Keratinocyte (primary cell): ENCODE measurements at regions not wholly inside any gene's neighbourhood (a gene's known extent, or its start where the extent isn't known, plus 50 kb on each side); places are given as distances from the start of the nearest gene placed in this dataset.

Experiments
- DNase-seq: peaks from one replicate; pipeline ENCODE4 v3.0.0-alpha.2; 2011; ENCODE audit warnings: low read depth, missing footprints, low spot score
- FAIRE-seq: peaks from 2 replicates; lab custom pipeline; 2011; peaks lifted over from hg19 to GRCh38; lab: Jason Lieb, UNC
- H2AFZ ChIP-seq: 2 replicates; pipeline ENCODE4 v1.6.0; 2012; ENCODE audit warnings: low read length, control low read depth, inconsistent platforms; ENCODE audit not compliant: control insufficient read depth
- H3K27ac ChIP-seq: 2 replicates; pipeline ENCODE4 v1.5.1; 2011; ENCODE audit warnings: low read length; ENCODE audit not compliant: control insufficient read depth, insufficient read depth
- H3K27me3 ChIP-seq: 3 replicates; pipeline ENCODE4 v1.6.0; 2011; ENCODE audit warnings: low read length; ENCODE audit not compliant: control insufficient read depth, insufficient read depth; ENCODE audit errors: extremely low read depth
- H3K36me3 ChIP-seq, 2 experiments: 2 replicates in 1 of 2; 3 replicates in 1 of 2; pipeline ENCODE4 v1.5.1; 2011; ENCODE audit warnings: low read length in 2 of 2, mild to moderate bottlenecking in 1 of 2; ENCODE audit not compliant: control insufficient read depth in 2 of 2, insufficient read depth in 2 of 2; ENCODE audit errors: extremely low read depth in 1 of 2
- H3K4me1 ChIP-seq: 3 replicates; pipeline ENCODE4 v1.5.1; 2011; ENCODE audit warnings: low read length; ENCODE audit not compliant: control insufficient read depth, insufficient read depth; ENCODE audit errors: extremely low read depth
- H3K4me2 ChIP-seq: 3 replicates; pipeline ENCODE4 v1.6.0; 2011; ENCODE audit warnings: low read depth, low read length; ENCODE audit not compliant: control insufficient read depth, insufficient read depth; ENCODE audit errors: extremely low read depth
- H3K4me3 ChIP-seq, 3 experiments: fragments of 200-600 bp in 1 of 3; sonication (generic) in 1 of 3; 2 replicates in 2 of 3; 3 replicates in 1 of 3; pipeline ENCODE4 v1.5.1; 2011 to 2016; ENCODE audit warnings: low read length in 3 of 3, mild to moderate bottlenecking in 3 of 3, control low read depth in 2 of 3, inconsistent platforms in 1 of 3, low read depth in 1 of 3, mixed read lengths in 1 of 3, mixed run types in 1 of 3, moderate library complexity in 1 of 3; ENCODE audit not compliant: control insufficient read depth in 2 of 3, insufficient read depth in 2 of 3; ENCODE audit errors: extremely low read depth in 1 of 3
- H3K79me2 ChIP-seq: 2 replicates; pipeline ENCODE4 v1.6.0; 2012; ENCODE audit warnings: low read length; ENCODE audit not compliant: control insufficient read depth, insufficient read depth
- H3K9ac ChIP-seq: 3 replicates; pipeline ENCODE4 v1.6.0; 2011; ENCODE audit warnings: low read length; ENCODE audit not compliant: control insufficient read depth, insufficient read depth; ENCODE audit errors: extremely low read depth
- H3K9me1 ChIP-seq: 3 replicates; pipeline ENCODE4 v1.6.0; 2011; ENCODE audit warnings: low read length; ENCODE audit not compliant: control insufficient read depth, insufficient read depth; ENCODE audit errors: extremely low read depth
- H3K9me3 ChIP-seq: 2 replicates; pipeline ENCODE4 v1.5.1; 2012; ENCODE audit warnings: low read depth, low read length; ENCODE audit not compliant: control insufficient read depth
- H4K20me1 ChIP-seq: 3 replicates; pipeline ENCODE4 v1.6.0; 2011; ENCODE audit warnings: low read length; ENCODE audit not compliant: control insufficient read depth, insufficient read depth; ENCODE audit errors: extremely low read depth
- EZH2 ChIP-seq: IDR thresholded peaks from one replicate; pipeline ENCODE4 v1.6.1; 2012; ENCODE audit warnings: inconsistent platforms, mild to moderate bottlenecking, low read length, moderate library complexity
- dilution Hi-C: fragments of 300-500 bp; cut with MboI; formaldehyde crosslinking; loops from one replicate; pipeline ENCODE4 v1.7.0; 2020; ENCODE audit warnings: low sequenced_read_pairs; ENCODE audit not compliant: extremely low pct_ligation_motif_present
- TF ChIP-seq, protein P1 (sequence below), 3 experiments: IDR thresholded peaks in 1 of 3; conservative IDR thresholded peaks in 1 of 3; optimal IDR thresholded peaks in 1 of 3; 2 replicates in 2 of 3; 3 replicates in 1 of 3; pipeline versions ENCODE3 to v1.5.1; 2011; ENCODE audit warnings: low read length in 3 of 3, mild to moderate bottlenecking in 3 of 3, moderate library complexity in 2 of 3, control low read depth in 1 of 3, inconsistent platforms in 1 of 3; ENCODE audit not compliant: insufficient read depth in 2 of 3; ENCODE audit errors: extremely low read depth in 1 of 3

DNA sequence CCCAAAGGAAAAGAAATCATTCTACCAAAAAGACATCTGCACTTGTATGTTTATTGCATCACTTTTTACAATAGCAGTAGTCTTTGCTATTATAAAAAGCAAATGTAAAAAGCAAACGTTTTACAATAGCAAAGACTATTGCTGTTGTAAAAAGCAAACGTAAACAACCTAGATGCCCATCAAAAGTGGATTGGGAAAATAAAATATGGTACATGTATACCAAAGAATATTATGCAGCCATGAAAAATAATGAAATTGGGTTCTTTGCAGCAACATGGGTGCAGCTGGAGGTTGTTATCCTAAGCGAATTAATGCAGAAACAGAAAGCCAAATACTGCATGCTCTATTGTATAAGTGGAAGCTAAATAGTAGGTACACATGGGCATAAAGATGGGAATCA, 97.3 kb upstream of the ZBTB20 start:
- Histone ChIP-seq H3K9ac (no peak overlapping the region), H3K36me3 (no peaks in the 10 kb centered on the region), H3K9me3 (no peaks in the 10 kb centered on the region), H3K4me2 (no peak overlapping the region), H3K27ac (no peak overlapping the region), H3K27me3 (no peaks in the 10 kb centered on the region), H3K9me1 (no peaks in the 10 kb centered on the region), H4K20me1 (no peaks in the 10 kb centered on the region), H3K4me1 (peaks cover 23% of the 10 kb centered on the region), H2AFZ (no peak overlapping the region), H3K4me3 (no peak overlapping the region), H3K79me2 (no peaks in the 10 kb centered on the region)
- no peak for DNase-seq
- no peak for FAIRE-seq
- dilution Hi-C loops: no loop called here
- TF ChIP-seq, protein P1, sequence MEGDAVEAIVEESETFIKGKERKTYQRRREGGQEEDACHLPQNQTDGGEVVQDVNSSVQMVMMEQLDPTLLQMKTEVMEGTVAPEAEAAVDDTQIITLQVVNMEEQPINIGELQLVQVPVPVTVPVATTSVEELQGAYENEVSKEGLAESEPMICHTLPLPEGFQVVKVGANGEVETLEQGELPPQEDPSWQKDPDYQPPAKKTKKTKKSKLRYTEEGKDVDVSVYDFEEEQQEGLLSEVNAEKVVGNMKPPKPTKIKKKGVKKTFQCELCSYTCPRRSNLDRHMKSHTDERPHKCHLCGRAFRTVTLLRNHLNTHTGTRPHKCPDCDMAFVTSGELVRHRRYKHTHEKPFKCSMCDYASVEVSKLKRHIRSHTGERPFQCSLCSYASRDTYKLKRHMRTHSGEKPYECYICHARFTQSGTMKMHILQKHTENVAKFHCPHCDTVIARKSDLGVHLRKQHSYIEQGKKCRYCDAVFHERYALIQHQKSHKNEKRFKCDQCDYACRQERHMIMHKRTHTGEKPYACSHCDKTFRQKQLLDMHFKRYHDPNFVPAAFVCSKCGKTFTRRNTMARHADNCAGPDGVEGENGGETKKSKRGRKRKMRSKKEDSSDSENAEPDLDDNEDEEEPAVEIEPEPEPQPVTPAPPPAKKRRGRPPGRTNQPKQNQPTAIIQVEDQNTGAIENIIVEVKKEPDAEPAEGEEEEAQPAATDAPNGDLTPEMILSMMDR (optimal IDR thresholded peaks at IDR 0.05 in 1 of 3, IDR thresholded peaks at IDR 0.05 in 1 of 3, conservative IDR thresholded peaks at IDR 0.05 in 1 of 3; ENCODE audit: extremely low read depth in 1 of 3, insufficient read depth in 2 of 3, low read length in 3 of 3): no peak
- TF ChIP-seq EZH2: no peak

DNA sequence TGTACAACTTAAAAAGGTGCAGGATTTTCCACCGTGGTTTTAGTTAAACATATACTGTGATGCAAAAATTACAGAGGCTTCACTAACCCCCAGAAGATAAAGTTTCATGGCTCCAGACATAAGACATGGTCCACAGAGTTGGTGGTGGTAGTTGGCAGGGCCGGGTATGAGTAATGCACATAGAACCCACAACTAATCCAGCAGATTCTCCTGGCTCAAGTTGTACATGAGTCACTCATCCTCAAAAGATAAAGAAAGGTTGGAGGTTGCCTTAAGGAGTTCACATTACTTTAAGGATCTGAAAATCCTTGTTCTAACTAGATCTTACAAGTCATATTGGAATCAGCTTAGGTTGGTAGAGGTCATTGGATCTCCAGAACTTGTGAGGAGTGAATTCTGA, 98.3 kb upstream of the ZBTB20 start:
- Histone ChIP-seq H3K9ac (no peak overlapping the region), H3K79me2 (no peaks in the 10 kb centered on the region), H3K27ac (peak overlapping the region; percentile 6), H3K36me3 (no peaks in the 10 kb centered on the region), H3K27me3 (no peaks in the 10 kb centered on the region), H4K20me1 (no peaks in the 10 kb centered on the region), H3K9me3 (no peaks in the 10 kb centered on the region), H2AFZ (no peak overlapping the region), H3K4me3 (no peak overlapping the region), H3K4me2 (peak overlapping the region; percentile 25), H3K4me1 (peaks cover 13% of the 10 kb centered on the region), H3K9me1 (no peaks in the 10 kb centered on the region)
- peak; percentile 95 for FAIRE-seq
- dilution Hi-C loops: no loop called here
- TF ChIP-seq, protein P1 (optimal IDR thresholded peaks at IDR 0.05 in 1 of 3, IDR thresholded peaks at IDR 0.05 in 1 of 3, conservative IDR thresholded peaks at IDR 0.05 in 1 of 3; ENCODE audit: extremely low read depth in 1 of 3, insufficient read depth in 2 of 3, low read length in 3 of 3): no peak
- no peak for TF ChIP-seq EZH2
- peak; percentile 54 for DNase-seq
